Ovary (tissue), 7 donors: ENCODE measurements at regions not wholly inside any gene's neighbourhood (a gene's known extent, or its start where the extent isn't known, plus 50 kb on each side); places are given as distances from the start of the nearest gene placed in this dataset.
A peak's percentile ranks its signal among the peaks of the same experiment; 100 is the strongest.
"Not testable (repeated sequence)": the region's sequence is repeated elsewhere in the genome, so short reads cannot be mapped to it uniquely, and the experiment has no call there.

Source experiments
- DNase-seq, 5 donors: peaks; one replicate each; pipeline ENCODE4 v3.0.0-alpha.2; 2019 to 2020
- H3K27ac ChIP-seq, 2 donors: fragments of 200-600 bp; one replicate each; pipeline versions ENCODE4 v1.5.1 to v1.8.0; 2019 to 2022
- H3K27me3 ChIP-seq: fragments of 200-600 bp; one replicate; pipeline ENCODE4 v1.8.0; 2022
- H3K36me3 ChIP-seq: fragments of 200-600 bp; sonication (generic); one replicate; pipeline ENCODE4 v1.5.1; 2019
- H3K4me1 ChIP-seq: one replicate; pipeline ENCODE4 v1.8.1; 2013; ENCODE audit warnings: mild to moderate bottlenecking, moderate library complexity; ENCODE audit not compliant: insufficient read depth
- H3K4me3 ChIP-seq: fragments of 200-600 bp; sonication (generic); one replicate; pipeline ENCODE4 v1.5.1; 2017
- H3K9me3 ChIP-seq, 2 donors: fragments of 200-600 bp in 1 of 2; sonication (generic) in 1 of 2; one replicate each; pipeline versions ENCODE4 v1.5.1 to v1.8.1; 2013 to 2019; ENCODE audit warnings: mild to moderate bottlenecking in 1 of 2, moderate library complexity in 1 of 2
- EP300 ChIP-seq: sonication (generic); formaldehyde crosslinking; IDR thresholded peaks from one replicate; pipeline ENCODE4 v1.6.1; 2017; ENCODE audit warnings: antibody characterized with exemption
- POLR2A ChIP-seq: fragments of 450-650 bp; IDR thresholded peaks from one replicate; pipeline ENCODE4 v1.6.1; 2017; ENCODE audit warnings: antibody characterized with exemption, mild to moderate bottlenecking, moderate library complexity
- whole genome bisulfite sequencing, 3 donors: extraction: QIAGEN DNeasy Blood & Tissue Kit in 1 of 3; methylation state at CpG; one replicate each; pipeline versions ENCODE4 v1.1.5 to v1.1.7; 2013 to 2017; 5-methylcytosine and 5-hydroxymethylcytosine counted together
- intact Hi-C, 4 donors: fragments of 100-400 bp; cut with DNase I; formaldehyde crosslinking; loops; one replicate each; pipeline versions ENCODE4 v1.11.0 to v1.15.1; 2022 to 2023
- TF ChIP-seq, protein P1 (sequence below), 3 donors: fragments of 450-650 bp in 2 of 3; fragments of 200-600 bp in 1 of 3; IDR thresholded peaks; one replicate each; pipeline versions ENCODE4 v1.5.1 to v1.8.0; 2016 to 2022; ENCODE audit warnings: antibody characterized with exemption in 3 of 3, mild to moderate bottlenecking in 1 of 3
- donor health status: DM: no; HTN: no; CAD: no; lungs with moderate emphysema.
- donor health status: DM: no; HTN: no; CAD: no.
- donor health status: Bipolar disorder and iron deficiency.
- donor health status: DM: no; HTN: no; CAD: no.
- donor health status: DM: yes; HTN: yes; CAD: no.

DNA sequence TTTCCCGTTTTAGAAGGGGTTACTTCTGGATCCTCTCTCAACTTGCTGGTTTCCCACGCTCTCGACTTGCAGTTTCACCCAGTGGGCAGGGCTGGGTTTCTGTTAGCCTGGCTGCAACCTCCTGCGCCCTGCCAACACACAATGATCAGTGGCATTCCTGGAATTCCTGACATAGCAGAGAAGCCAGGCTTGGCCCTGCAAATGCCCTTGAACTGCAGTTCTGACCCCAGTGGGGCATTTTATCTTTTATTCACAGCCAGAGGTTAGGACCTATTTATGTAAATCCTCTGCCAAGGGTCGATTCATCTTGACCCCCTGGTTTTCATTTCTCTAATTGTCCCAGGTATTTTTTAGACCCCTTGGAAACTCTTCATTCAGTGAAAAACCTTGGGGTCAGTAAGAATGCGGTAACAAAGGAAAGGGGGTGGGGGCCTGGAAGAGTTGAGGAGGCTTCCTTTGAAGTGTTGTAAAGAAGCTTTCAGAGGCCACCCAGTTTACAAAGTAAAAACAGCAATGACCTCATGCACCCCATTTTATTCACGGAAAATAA lies 217.6 kb downstream of the ZNF674 start:
- WGBS, 3 donors = 25 to 36% (median 27%) methylated on average over 7 of the region's 7 CpGs
- Histone ChIP-seq H3K4me3 (no peak overlapping the region), H3K4me1 (peaks cover 2% of the 10 kb centered on the region), H3K27me3 (no peaks in the 10 kb centered on the region), H3K9me3 (no peaks in the 10 kb centered on the region), H3K27ac (no peak overlapping the region), H3K36me3 (no peaks in the 10 kb centered on the region)
- TF ChIP-seq, protein P1, sequence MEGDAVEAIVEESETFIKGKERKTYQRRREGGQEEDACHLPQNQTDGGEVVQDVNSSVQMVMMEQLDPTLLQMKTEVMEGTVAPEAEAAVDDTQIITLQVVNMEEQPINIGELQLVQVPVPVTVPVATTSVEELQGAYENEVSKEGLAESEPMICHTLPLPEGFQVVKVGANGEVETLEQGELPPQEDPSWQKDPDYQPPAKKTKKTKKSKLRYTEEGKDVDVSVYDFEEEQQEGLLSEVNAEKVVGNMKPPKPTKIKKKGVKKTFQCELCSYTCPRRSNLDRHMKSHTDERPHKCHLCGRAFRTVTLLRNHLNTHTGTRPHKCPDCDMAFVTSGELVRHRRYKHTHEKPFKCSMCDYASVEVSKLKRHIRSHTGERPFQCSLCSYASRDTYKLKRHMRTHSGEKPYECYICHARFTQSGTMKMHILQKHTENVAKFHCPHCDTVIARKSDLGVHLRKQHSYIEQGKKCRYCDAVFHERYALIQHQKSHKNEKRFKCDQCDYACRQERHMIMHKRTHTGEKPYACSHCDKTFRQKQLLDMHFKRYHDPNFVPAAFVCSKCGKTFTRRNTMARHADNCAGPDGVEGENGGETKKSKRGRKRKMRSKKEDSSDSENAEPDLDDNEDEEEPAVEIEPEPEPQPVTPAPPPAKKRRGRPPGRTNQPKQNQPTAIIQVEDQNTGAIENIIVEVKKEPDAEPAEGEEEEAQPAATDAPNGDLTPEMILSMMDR (IDR thresholded peaks at IDR 0.05) = no peak
- TF ChIP-seq EP300 (no peak), POLR2A (no peak)
- peak in 1 of 5 donors; percentile 36 for DNase-seq
- intact Hi-C loops = no loop called here

DNA sequence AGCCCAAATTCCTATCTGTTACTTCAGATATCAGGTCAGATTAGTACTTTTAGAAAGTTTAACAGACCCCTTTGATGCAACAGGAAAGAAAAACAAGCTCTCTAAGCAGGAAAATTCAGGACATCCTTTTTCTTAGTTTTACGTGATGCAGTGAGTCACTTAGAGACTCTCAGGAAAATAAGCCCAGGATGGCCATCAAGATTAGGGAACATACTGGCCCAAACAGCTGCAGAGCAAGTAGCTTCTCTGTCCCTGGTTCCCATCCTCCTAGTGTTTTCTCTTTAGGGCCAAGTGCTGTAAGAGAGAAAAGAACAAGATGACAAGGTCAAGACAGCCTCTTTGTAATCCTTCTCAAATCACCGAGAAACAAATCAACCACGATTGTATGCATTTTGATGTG lies 219.1 kb downstream of the ZNF674 start:
- Histone ChIP-seq H3K9me3 (no peaks in the 10 kb centered on the region), H3K4me3 (no peak overlapping the region), H3K27me3 (no peaks in the 10 kb centered on the region), H3K4me1 (peaks cover 2% of the 10 kb centered on the region), H3K36me3 (no peaks in the 10 kb centered on the region), H3K27ac (no peak overlapping the region)
- intact Hi-C loops = no loop called here
- no peak for TF ChIP-seq POLR2A
- no peak for TF ChIP-seq EP300
- TF ChIP-seq, protein P1 (IDR thresholded peaks at IDR 0.05) = no peak
- 46 to 68% (median 53%) methylated on average over 3 of the region's 3 CpGs for WGBS, 3 donors
- no peak for DNase-seq

GRCh38 chrX:46325312-46325877 lies 219.8 kb downstream of the ZNF674 start:
- DNase-seq = no peak
- intact Hi-C loops = no loop called here
- Histone ChIP-seq H3K27me3 (no peaks in the 10 kb centered on the region), H3K4me1 (peaks cover 2% of the 10 kb centered on the region), H3K4me3 (no peak overlapping the region), H3K27ac (no peak overlapping the region), H3K36me3 (no peaks in the 10 kb centered on the region), H3K9me3 (no peaks in the 10 kb centered on the region)
- TF ChIP-seq POLR2A (no peak), EP300 (no peak)
- TF ChIP-seq, protein P1 (IDR thresholded peaks at IDR 0.05) = no peak
- 23 to 36% (median 32%) methylated on average over 5 of the region's 5 CpGs for WGBS, 3 donors

DNA sequence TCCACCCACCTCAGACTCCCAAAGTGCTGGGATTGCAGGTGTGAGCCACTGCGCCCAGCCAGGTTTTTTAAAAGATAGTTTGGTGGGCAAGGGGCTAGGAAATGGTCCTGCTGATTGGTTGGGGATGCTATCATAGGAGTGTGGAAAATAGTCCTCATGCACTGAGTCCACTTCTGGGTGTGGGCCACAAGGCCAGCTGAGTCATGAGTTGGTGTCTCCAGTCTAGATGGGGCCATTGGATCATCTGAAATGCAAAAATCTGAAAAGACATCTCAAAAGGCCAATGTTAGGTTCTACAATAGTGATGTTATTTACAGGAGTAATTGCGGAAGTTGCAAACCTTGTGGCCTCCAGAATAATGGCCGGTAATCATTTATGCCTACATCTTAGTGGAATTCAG lies 221.1 kb downstream of the ZNF674 start:
- intact Hi-C loops = no loop called here
- Histone ChIP-seq H3K4me3 (no peak overlapping the region), H3K4me1 (peaks cover 2% of the 10 kb centered on the region), H3K9me3 (no peaks in the 10 kb centered on the region), H3K27ac (no peak overlapping the region), H3K27me3 (no peaks in the 10 kb centered on the region), H3K36me3 (no peaks in the 10 kb centered on the region)
- 70 to 77% (median 73%) methylated on average over 3 of the region's 3 CpGs for WGBS, 3 donors
- DNase-seq = no peak
- TF ChIP-seq, protein P1 (IDR thresholded peaks at IDR 0.05) = no peak
- no peak for TF ChIP-seq POLR2A
- no peak for TF ChIP-seq EP300

DNA sequence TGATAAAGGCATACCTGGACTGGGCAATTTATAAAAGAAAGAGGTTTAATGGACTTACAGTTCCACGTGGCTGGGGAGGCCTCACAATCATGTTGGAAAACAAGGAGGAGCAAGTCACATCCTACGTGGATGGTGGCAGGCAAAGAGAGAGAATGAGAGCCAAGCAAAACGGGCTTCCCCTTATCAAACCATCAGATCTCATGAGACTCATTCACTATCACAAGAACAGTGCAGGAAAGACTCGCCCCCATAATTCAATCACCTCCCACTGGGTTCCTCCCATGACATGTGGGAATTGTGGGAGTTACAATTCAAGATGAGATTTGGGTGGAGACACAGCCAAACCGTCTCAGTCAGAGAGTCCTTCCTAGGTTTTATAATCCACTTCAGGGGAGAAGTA lies 222.3 kb downstream of the ZNF674 start:
- DNase-seq, H3K36me3 ChIP-seq, intact Hi-C loops, H3K9me3 ChIP-seq, H3K4me1 ChIP-seq, H3K4me3 ChIP-seq, H3K27ac ChIP-seq, H3K27me3 ChIP-seq: not testable (repeated sequence)
- WGBS, 3 donors = 38 to 49% (median 42%) methylated on average over 5 of the region's 5 CpGs
